ENCODE measurements at regions not wholly inside any gene's neighbourhood (a gene's known extent, or its start where the extent isn't known, plus 50 kb on each side); places are given as distances from the start of the nearest gene placed in this dataset.

DNA sequence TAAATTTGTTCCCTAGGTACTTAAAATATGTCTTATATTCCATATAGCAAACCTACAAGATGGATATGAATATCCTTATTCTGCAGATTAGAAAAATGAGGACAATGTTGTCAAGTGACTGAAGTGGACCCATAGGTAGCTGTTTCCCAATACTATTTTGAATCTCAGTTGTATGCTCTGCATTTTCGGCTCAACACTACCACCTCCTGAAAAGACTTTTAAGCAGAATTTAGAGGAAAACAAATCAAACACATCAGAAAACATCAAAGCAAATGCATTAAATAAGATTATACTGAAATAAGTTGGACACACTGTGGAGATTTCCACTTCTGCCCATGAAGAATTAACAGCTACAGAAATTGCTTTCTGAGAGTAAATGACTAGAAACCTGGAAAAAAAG lies 488.7 kb downstream of the TRIML1 start:
- no peaks in the 10 kb centered on the region for H4K20me1 ChIP-seq (ENCODE audit: insufficient read depth, low read length)
- DNase-seq (no peak), ATAC-seq (ENCODE audit: low read depth) (no peak)
- no peak overlapping the region for H2AFZ ChIP-seq (replicated peaks; ENCODE audit: low read length, poor library complexity)
- H3K4me1 ChIP-seq (ENCODE audit: control insufficient read depth, insufficient read depth, low read length): no peaks in the 10 kb centered on the region
- H3K4me3 ChIP-seq (ENCODE audit: insufficient read depth, low read depth, low read length): no peak overlapping the region
- intact Hi-C loops (cut with micrococcal nuclease): loop anchor here (10.0 kb wide), 1 partner anchor 577 kb away; no protein-coding TSS in a partner anchor
- no peak overlapping the region for H4K5ac ChIP-seq (ENCODE audit: low read depth, low read length)
- no peak overlapping the region for H3K23ac ChIP-seq (ENCODE audit: low read depth, low read length)
- H3K27ac ChIP-seq (ENCODE audit: insufficient read depth, low read length): no peak overlapping the region
- H2BK15ac ChIP-seq (ENCODE audit: low read depth, low read length): no peak overlapping the region
- no peaks in the 10 kb centered on the region; the same call in 1 of the 2 replicates for H3K9me3 ChIP-seq (ENCODE audit: control insufficient read depth, insufficient read depth, low read length)
- no peak overlapping the region for H2BK20ac ChIP-seq (ENCODE audit: low read depth, low read length)
- BruUV-seq (replicated peaks): no TSS peak
- no peak overlapping the region for H3K56ac ChIP-seq (ENCODE audit: extremely low read depth, insufficient read depth, low read length)
- dilution Hi-C loops (cut with HindIII; ENCODE audit: low sequenced_read_pairs, unreplicated experiment): no loop called here
- H2BK5ac ChIP-seq (ENCODE audit: low read depth, low read length, poor library complexity, severe bottlenecking): no peak overlapping the region
- in situ Hi-C loops (cut with MboI; ENCODE audit: low sequenced_read_pairs): no loop called here
- H3K4me2 ChIP-seq (ENCODE audit: low read depth, low read length): no peak overlapping the region
- no peaks in the 10 kb centered on the region for H3K27me3 ChIP-seq (ENCODE audit: control insufficient read depth, insufficient read depth, low read length)
- CTCF ChIA-PET: interaction anchor here (1.5 kb wide), 1 partner anchor 11 kb away, joined by 6 read pairs; no protein-coding TSS in a partner anchor
- no peak overlapping the region for H3K9ac ChIP-seq (ENCODE audit: low read depth, low read length)
- H3K36me3 ChIP-seq (ENCODE audit: control insufficient read depth, insufficient read depth, low read length): no peaks in the 10 kb centered on the region
- TF ChIP-seq NFE2L2 (IDR thresholded peaks at IDR 0.05; ENCODE audit: low read depth, low read length) (no peak), MAFK (IDR thresholded peaks at IDR 0.05; ENCODE audit: low read depth, low read length) (no peak), FOS (IDR thresholded peaks at IDR 0.05; ENCODE audit: low read depth, low read length) (no peak)
- no peak overlapping the region for H2AK9ac ChIP-seq (replicated peaks; ENCODE audit: low read depth, low read length, poor library complexity)
- no peak overlapping the region for H3K14ac ChIP-seq (replicated peaks; ENCODE audit: low read depth, low read length)
- no peaks in the 10 kb centered on the region for H3K79me1 ChIP-seq (ENCODE audit: low read depth in 1 of 2, low read length in 2 of 2)
- H3K9me1 ChIP-seq (ENCODE audit: insufficient read depth, low read length): no peaks in the 10 kb centered on the region
- POLR2A ChIA-PET (ENCODE audit: unreplicated experiment): no interaction called here
- H4K91ac ChIP-seq (ENCODE audit: insufficient read depth, low read depth, low read length): no peak overlapping the region
- H3K18ac ChIP-seq (ENCODE audit: low read depth, low read length): no peak overlapping the region
- WGBS, 2 experiments (ENCODE audit: extremely low coverage in 2 of 2, insufficient read length in 1 of 2): no CpG with 5 or more reads among the region's 1 CpG
- no peak overlapping the region for H2BK120ac ChIP-seq (ENCODE audit: low read depth, low read length)
- H4K8ac ChIP-seq (ENCODE audit: low read depth in 2 of 2, low read length in 2 of 2): no peak overlapping the region
- H3K4ac ChIP-seq (ENCODE audit: low read depth, low read length): no peak overlapping the region
- no peak overlapping the region for H2AK5ac ChIP-seq (ENCODE audit: low read depth, low read length)

Data from IMR-90 (cell line).